Breast epithelium (tissue), 3 donors: ENCODE measurements at regions not wholly inside any gene's neighbourhood (a gene's known extent, or its start where the extent isn't known, plus 50 kb on each side); places are given as distances from the start of the nearest gene placed in this dataset.

ENCODE experiments used
- CTCF ChIP-seq, 3 donors: fragments of 450-650 bp; IDR thresholded peaks; one replicate each; pipeline ENCODE4 v1.5.1; 2016 to 2017; ENCODE audit warnings: antibody characterized with exemption in 3 of 3, mild to moderate bottlenecking in 3 of 3, moderate library complexity in 3 of 3
- POLR2A ChIP-seq: fragments of 450-650 bp; IDR thresholded peaks from one replicate; pipeline ENCODE4 v1.6.1; 2016; ENCODE audit warnings: antibody characterized with exemption, mild to moderate bottlenecking, moderate library complexity
- POLR2AphosphoS5 ChIP-seq, 3 donors: sonication (generic); formaldehyde crosslinking; IDR thresholded peaks; one replicate each; pipeline ENCODE4 v1.6.1; 2017; ENCODE audit warnings: antibody characterized with exemption in 3 of 3

GRCh38 chr4:182145334-182145905 is 97.8 kb upstream of the TENM3 start:
- TF ChIP-seq CTCF (IDR thresholded peaks at IDR 0.05) (no peak), POLR2A (no peak), POLR2AphosphoS5 (IDR thresholded peaks at IDR 0.05) (no peak)
